Choroid plexus epithelial cell (primary cell): ENCODE measurements at regions not wholly inside any gene's neighbourhood (a gene's known extent, or its start where the extent isn't known, plus 50 kb on each side); places are given as distances from the start of the nearest gene placed in this dataset.
"Not testable (repeated sequence)": the region's sequence is repeated elsewhere in the genome, so short reads cannot be mapped to it uniquely, and the experiment has no call there.

Experiments
- DNase-seq: peaks from one replicate; pipeline ENCODE4 v3.0.0-alpha.2; 2010; ENCODE audit warnings: low read depth
- H3K4me3 ChIP-seq: 2 replicates; pipeline ENCODE4 v1.5.1; 2011; ENCODE audit warnings: low read depth, mild to moderate bottlenecking, control low read depth, low read length, moderate library complexity
- TF ChIP-seq, protein P1 (sequence below): conservative IDR thresholded peaks from 2 replicates; pipeline ENCODE4 v1.5.1; 2011; ENCODE audit warnings: low read depth, mild to moderate bottlenecking, control low read depth, inconsistent platforms, low read length, moderate library complexity

DNA sequence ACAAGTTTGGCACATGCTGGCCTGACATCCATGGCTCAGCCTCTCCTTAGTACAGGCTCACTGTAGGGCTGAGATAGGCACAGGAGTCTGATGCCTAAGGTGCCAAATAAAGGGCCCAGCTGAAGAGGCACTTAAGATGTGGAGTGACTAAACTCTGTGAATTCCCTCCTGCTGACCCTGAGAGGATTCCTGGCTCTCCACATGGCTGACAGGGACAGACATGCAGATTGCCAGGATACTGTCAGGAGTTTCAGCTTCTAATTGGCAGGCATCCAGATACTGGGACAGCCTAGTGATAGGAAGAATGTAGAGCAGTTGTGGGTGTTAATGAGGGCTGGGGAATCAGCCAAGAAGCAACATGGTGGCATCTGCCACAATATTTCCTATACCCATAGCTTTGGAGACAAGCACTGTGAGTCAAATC is 558.7 kb downstream of the INSC start:
- H3K4me3 ChIP-seq, result no peak overlapping the region
- TF ChIP-seq, protein P1, sequence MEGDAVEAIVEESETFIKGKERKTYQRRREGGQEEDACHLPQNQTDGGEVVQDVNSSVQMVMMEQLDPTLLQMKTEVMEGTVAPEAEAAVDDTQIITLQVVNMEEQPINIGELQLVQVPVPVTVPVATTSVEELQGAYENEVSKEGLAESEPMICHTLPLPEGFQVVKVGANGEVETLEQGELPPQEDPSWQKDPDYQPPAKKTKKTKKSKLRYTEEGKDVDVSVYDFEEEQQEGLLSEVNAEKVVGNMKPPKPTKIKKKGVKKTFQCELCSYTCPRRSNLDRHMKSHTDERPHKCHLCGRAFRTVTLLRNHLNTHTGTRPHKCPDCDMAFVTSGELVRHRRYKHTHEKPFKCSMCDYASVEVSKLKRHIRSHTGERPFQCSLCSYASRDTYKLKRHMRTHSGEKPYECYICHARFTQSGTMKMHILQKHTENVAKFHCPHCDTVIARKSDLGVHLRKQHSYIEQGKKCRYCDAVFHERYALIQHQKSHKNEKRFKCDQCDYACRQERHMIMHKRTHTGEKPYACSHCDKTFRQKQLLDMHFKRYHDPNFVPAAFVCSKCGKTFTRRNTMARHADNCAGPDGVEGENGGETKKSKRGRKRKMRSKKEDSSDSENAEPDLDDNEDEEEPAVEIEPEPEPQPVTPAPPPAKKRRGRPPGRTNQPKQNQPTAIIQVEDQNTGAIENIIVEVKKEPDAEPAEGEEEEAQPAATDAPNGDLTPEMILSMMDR, result no peak
- no peak for DNase-seq

DNA sequence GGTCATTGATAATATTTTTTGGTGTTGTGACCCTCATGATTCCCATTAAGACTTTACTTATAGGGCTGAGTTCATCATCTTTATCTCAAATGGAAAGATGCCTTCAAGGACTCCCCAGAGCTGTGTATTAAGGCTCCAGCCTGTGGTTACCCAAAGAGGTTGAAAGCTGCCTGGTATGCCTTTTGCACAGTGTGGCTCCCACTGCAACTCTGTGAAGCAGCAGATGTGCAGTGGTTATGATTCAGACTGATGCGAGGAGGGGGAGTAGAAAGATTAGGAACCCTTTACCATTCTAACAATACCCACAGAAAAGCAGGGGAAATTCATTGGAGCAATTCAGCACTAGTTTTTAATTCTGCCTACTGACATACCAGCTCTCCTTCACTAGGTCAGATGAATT is 560.0 kb downstream of the INSC start:
- TF ChIP-seq, protein P1, result no peak

DNA sequence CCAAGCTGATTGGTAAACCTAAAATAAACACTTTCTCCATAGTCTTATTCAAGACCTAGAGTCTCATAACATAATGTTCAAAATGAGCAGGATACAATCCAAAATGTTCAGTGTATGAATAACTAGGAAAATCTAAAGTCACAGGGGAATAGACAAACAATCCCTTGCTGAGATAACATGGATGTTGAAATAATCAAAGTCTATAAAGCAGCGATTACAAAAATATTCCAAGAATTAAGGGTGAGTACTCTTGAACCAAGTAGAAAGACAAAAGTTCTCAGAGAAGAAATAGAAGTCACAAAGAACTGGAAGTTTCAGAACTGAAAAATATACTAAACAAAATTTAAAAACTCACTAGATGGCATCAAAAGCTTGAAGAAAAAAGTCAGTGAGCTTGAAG is 561.0 kb downstream of the INSC start:
- DNase-seq, result no peak
- H3K4me3 ChIP-seq, result no peak overlapping the region
- TF ChIP-seq, protein P1, result no peak

More for the DNA sequence above, 560.0 kb downstream of the INSC start:
- no peak overlapping the region for H3K4me3 ChIP-seq
- DNase-seq, result no peak

DNA sequence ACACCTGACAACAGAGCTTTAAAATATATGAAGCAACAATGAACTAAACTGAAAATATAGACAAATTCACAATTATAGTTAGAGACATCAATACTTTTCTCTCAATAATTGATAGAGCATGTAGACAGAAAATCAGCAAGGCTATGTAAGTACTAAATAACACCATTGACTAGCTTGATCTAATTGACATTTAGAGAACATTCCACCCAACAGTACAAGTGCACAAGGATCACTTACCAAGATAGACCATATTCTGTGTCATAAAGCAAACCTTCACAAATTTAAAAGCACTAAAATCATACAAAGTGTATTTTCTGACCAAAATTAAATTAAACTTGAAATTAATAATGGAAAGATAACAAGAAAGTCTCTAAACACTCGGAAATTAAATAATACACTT is 562.5 kb downstream of the INSC start:
- TF ChIP-seq, protein P1, result no peak
- no peak overlapping the region for H3K4me3 ChIP-seq
- DNase-seq, result no peak

DNA sequence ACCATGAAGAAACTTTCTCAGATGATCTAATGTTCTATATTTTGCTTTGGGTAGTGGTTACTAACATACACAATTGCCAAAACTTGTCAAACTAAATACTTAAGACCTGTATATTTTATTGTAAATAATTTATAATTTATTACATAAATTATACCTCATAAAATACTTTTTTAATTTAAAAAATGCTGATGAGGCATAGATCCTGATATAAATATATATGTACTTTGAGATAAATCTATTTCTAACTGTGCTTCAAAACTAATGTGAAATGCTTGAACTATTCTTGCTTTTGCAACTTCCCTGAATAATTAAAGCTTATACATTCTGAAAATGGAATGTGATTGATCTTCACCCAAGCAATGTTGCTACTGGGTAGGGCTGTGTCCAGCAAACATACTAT is 568.8 kb downstream of the INSC start:
- no peak for DNase-seq
- no peak overlapping the region for H3K4me3 ChIP-seq
- TF ChIP-seq, protein P1, result no peak

DNA sequence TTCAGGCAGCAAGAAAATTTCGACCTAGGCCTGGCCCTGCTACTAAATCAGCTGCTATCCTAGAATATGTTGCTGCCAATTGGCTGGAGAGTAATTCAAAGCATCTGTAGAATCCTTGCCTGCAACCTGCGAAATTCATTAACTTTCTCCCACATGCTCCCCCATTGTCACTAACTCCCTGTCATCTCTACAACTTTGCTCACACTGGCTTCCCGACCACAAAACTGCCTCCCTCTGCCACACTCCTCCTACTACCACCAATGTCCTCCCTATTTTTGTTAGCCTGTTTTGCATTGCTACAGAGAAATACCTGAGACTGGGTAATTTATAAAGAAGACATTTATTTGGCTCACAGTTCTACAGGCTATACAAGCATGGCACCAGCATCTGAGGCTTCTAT is 570.6 kb downstream of the INSC start:
- TF ChIP-seq, protein P1, result no peak
- DNase-seq, result no peak

DNA sequence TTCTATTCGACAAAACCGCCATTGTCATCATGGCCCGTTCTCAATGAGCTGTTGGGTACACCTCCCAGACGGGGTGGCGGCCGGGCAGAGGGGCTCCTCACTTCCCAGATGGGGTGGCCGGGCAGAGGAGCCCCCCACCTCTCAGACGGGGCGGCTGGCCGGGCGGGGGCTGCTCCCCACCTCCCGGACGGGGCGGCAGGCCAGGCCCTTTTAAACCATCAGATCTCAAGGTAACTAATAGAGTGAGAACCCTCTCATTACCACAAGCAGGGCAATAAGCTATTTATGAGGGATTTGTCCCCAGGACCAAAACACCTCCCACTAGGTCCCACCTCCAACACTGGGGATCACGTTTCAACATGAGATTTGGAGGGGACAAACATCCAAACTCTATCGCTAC is 571.5 kb downstream of the INSC start:
- DNase-seq, H3K4me3 ChIP-seq: not testable (repeated sequence)

More for the DNA sequence above, 570.6 kb downstream of the INSC start:
- H3K4me3 ChIP-seq, result no peak overlapping the region

DNA sequence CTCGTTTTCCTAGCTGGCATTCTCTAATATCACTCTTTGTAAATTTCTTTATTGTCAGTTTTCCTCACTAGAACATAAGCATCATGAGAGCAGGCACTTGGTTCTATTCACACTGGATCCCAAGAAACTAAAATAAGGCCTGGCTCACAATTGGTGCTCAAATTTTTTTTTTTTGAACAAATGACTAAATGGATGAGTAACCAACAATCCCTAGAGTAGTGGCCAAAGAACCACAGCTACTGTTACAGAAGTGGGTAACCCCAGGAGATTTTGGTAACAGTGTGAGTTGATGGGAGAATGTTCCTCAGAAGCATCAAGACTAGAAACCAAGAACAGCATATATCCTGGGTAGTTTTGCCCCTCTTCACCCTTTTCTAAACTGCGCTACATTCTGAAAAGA is 572.6 kb downstream of the INSC start:
- H3K4me3 ChIP-seq, result no peak overlapping the region
- no peak for DNase-seq
- TF ChIP-seq, protein P1, result no peak
